ENCODE measurements at regions not wholly inside any gene's neighbourhood (a gene's known extent, or its start where the extent isn't known, plus 50 kb on each side); places are given as distances from the start of the nearest gene placed in this dataset.
"Not testable (repeated sequence)": the region's sequence is repeated elsewhere in the genome, so short reads cannot be mapped to it uniquely, and the experiment has no call there.

GRCh38 chr17:16872351-16873173 lies 99.4 kb downstream of the TNFRSF13B start:
- 68% methylated on average over 16 of the region's 16 CpGs for WGBS
- no peak for TF ChIP-seq POLR2A (IDR thresholded peaks at IDR 0.05)
- no peak for TF ChIP-seq POLR2AphosphoS5 (IDR thresholded peaks at IDR 0.05)
- TF ChIP-seq CTCF (IDR thresholded peaks at IDR 0.05): no peak
- TF ChIP-seq EP300 (IDR thresholded peaks at IDR 0.05): no peak
- H3K27ac ChIP-seq: no peak overlapping the region
- no peaks in the 10 kb centered on the region for H3K9me3 ChIP-seq
- H3K36me3 ChIP-seq: no peaks in the 10 kb centered on the region
- peak in 1 of 2 donors; percentile 67 for DNase-seq (ENCODE audit: low spot score in 2 of 2)
- peaks cover 4% of the 10 kb centered on the region for H3K27me3 ChIP-seq
- H3K4me1 ChIP-seq: no peaks in the 10 kb centered on the region
- H3K4me3 ChIP-seq: no peak overlapping the region

DNA sequence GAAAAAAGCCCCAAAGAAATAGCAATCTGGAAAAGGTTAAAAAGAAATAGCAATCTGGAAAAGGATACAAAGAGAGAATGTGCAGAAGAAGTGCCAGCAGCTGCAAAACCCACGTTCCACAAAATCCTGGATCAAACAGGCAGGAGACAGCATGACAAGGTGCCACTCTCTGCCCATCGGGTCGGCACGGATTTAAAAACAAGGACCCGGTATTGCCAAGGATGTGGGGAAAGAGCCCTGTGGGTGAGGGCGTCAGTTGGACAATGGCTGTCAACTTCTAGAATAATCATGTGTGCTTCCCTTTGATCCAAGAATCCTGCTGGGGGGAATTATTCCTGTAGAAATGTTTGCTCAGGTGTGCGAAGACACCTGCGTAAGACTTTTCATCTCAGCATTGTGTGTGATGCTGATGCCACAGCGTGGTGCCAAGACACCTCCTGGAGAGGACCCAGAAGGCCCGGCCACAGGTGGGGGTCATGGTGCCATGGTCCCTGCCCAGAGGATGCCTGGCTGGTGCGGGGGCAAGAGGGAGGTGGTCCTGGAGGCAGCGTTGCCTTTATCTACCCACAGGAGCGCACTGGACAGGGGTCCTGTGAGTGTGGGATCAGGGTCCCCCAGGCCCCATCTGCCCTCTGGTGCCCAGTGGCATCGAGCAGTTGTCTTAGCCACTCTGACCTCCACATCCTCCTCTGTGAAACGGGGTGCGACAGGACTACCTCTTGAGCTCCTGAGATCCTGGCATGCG lies 100.3 kb downstream of the TNFRSF13B start:
- H3K4me1 ChIP-seq, H3K27ac ChIP-seq, H3K4me3 ChIP-seq, H3K36me3 ChIP-seq, H3K27me3 ChIP-seq, H3K9me3 ChIP-seq: not testable (repeated sequence)
- peak in 1 of 2 donors; percentile 70 for DNase-seq (ENCODE audit: low spot score in 2 of 2)
- WGBS: 63% methylated on average over 12 of the region's 17 CpGs

- peak; percentile 44 to 69 for DNase-seq (ENCODE audit: low spot score in 2 of 2)
These were observed 101.4 kb downstream of the TNFRSF13B start for GRCh38 chr17:16870253-16871245.

GRCh38 chr17:16869531-16870252 lies 102.2 kb downstream of the TNFRSF13B start:
- H3K4me3 ChIP-seq, H3K36me3 ChIP-seq, H3K27me3 ChIP-seq, H3K4me1 ChIP-seq, H3K9me3 ChIP-seq, H3K27ac ChIP-seq: not testable (repeated sequence)
- DNase-seq (ENCODE audit: low spot score in 2 of 2): peak; percentile 26 to 31
- 86% methylated on average over 9 of the region's 11 CpGs for WGBS

More at GRCh38 chr17:16870253-16871245, 101.4 kb downstream of the TNFRSF13B start:
- Histone ChIP-seq H3K36me3 (no peaks in the 10 kb centered on the region), H3K4me1 (no peaks in the 10 kb centered on the region), H3K4me3 (no peak overlapping the region), H3K27me3 (peaks cover 4% of the 10 kb centered on the region), H3K9me3 (no peaks in the 10 kb centered on the region), H3K27ac (no peak overlapping the region)
- WGBS: 83% methylated on average over 21 of the region's 26 CpGs
- TF ChIP-seq EP300 (IDR thresholded peaks at IDR 0.05): no peak
- no peak for TF ChIP-seq POLR2AphosphoS5 (IDR thresholded peaks at IDR 0.05)
- no peak for TF ChIP-seq POLR2A (IDR thresholded peaks at IDR 0.05)
- no peak for TF ChIP-seq CTCF (IDR thresholded peaks at IDR 0.05)

DNA sequence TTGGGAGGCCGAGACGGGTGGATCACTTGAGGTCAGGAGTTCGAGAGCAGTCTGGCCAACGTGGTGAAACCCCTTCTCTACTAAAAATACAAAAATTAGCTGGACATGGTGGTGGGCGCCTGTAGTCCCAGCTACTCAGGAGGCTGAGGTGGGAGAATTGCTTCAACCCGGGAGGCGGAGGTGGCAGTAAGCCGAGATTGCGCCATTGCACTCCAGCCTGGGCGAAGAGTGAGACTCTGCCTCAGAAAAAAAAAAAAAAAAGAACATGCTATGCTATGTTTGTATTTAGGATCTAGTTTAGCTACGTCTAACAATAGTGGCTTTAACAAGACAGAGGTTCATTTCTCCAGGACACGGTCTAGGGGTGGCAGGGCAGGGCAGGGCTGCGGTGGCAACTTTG lies 103.3 kb downstream of the TNFRSF13B start:
- H3K4me3 ChIP-seq, H3K4me1 ChIP-seq, H3K27ac ChIP-seq, H3K27me3 ChIP-seq, H3K9me3 ChIP-seq, H3K36me3 ChIP-seq: not testable (repeated sequence)
- WGBS: 93% methylated on average over 13 of the region's 13 CpGs
- peak in 1 of 2 donors; percentile 21 for DNase-seq (ENCODE audit: low spot score in 2 of 2)

DNA sequence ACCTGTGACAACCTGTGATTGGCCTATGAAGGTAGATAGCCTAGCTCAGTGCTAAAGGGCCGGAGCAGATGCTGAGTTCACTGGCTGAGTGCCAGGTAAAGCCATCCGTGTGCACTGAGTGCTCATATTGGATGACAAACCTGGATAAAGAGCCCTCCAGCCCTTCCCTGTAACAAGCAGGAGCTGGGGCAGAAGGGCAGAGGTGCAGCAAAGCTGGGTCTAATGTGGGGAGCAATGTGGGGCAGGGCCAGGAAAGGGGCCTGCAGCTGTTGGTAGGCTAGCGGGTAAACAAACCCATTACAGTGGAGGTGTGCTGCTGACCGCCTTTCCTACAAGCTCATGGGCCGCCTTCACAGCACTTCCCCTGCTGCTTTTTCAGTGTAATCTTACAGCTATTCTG lies 104.4 kb downstream of the TNFRSF13B start:
- H3K36me3 ChIP-seq; H3K4me3 ChIP-seq; H3K9me3 ChIP-seq; DNase-seq (ENCODE audit: low spot score in 2 of 2); H3K27ac ChIP-seq; H3K27me3 ChIP-seq; H3K4me1 ChIP-seq: not testable (repeated sequence)
- WGBS: 100% methylated on average over 2 of the region's 5 CpGs

DNA sequence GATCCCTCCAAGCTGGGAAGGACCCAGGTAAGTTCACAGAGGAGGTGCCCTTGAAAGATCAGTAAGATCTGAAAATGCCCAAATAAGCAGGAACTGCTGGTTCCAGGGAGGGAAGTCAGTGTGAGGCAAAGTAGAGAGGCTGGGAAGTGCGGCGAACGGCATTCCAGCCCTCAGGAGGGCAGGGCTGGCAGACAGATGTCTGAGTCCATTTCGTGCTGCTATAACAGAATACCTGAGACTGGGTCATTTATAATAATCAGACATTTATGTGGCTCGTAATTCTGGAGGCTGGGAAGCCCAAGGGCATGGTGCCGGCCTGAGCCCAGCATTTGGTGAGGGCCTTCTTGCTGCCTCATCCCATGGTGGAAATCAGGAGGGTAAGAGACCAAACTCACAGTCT lies 105.1 kb downstream of the TNFRSF13B start:
- H3K4me3 ChIP-seq; H3K36me3 ChIP-seq; DNase-seq (ENCODE audit: low spot score in 2 of 2); H3K4me1 ChIP-seq; H3K9me3 ChIP-seq; H3K27me3 ChIP-seq; H3K27ac ChIP-seq: not testable (repeated sequence)
- WGBS: 78% methylated on average over 6 of the region's 6 CpGs

Data from suprapubic skin (tissue), 4 donors.